ENCODE measurements at regions not wholly inside any gene's neighbourhood (a gene's known extent, or its start where the extent isn't known, plus 50 kb on each side); places are given as distances from the start of the nearest gene placed in this dataset.

DNA sequence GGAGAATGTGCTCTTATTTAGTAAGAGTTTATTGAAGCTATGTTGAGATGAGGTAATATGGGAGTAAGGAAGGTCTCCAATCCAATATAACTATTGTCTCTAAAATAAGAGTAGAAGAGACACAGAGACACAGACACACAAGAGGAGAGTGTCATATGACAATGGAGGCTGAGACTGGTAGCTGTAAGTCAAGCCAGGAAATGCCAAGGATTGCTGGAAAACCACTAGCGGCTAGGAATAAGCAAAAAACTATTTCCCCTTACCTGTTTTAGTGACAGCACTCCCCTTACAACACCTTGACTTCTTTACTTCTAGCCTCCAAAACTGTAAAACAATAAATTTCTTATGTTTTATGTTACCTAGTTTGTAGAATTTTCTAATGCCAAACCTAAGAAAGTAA, 1652.8 kb downstream of the LRRC4C start:
- TF ChIP-seq, protein P1, sequence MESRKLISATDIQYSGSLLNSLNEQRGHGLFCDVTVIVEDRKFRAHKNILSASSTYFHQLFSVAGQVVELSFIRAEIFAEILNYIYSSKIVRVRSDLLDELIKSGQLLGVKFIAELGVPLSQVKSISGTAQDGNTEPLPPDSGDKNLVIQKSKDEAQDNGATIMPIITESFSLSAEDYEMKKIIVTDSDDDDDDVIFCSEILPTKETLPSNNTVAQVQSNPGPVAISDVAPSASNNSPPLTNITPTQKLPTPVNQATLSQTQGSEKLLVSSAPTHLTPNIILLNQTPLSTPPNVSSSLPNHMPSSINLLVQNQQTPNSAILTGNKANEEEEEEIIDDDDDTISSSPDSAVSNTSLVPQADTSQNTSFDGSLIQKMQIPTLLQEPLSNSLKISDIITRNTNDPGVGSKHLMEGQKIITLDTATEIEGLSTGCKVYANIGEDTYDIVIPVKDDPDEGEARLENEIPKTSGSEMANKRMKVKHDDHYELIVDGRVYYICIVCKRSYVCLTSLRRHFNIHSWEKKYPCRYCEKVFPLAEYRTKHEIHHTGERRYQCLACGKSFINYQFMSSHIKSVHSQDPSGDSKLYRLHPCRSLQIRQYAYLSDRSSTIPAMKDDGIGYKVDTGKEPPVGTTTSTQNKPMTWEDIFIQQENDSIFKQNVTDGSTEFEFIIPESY (IDR thresholded peaks at IDR 0.05; ENCODE audit: borderline replicate concordance, low read depth) = no peak
- TF ChIP-seq, protein P2, sequence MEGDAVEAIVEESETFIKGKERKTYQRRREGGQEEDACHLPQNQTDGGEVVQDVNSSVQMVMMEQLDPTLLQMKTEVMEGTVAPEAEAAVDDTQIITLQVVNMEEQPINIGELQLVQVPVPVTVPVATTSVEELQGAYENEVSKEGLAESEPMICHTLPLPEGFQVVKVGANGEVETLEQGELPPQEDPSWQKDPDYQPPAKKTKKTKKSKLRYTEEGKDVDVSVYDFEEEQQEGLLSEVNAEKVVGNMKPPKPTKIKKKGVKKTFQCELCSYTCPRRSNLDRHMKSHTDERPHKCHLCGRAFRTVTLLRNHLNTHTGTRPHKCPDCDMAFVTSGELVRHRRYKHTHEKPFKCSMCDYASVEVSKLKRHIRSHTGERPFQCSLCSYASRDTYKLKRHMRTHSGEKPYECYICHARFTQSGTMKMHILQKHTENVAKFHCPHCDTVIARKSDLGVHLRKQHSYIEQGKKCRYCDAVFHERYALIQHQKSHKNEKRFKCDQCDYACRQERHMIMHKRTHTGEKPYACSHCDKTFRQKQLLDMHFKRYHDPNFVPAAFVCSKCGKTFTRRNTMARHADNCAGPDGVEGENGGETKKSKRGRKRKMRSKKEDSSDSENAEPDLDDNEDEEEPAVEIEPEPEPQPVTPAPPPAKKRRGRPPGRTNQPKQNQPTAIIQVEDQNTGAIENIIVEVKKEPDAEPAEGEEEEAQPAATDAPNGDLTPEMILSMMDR (IDR thresholded peaks at IDR 0.05) = no peak
- TF ChIP-seq, protein P3, sequence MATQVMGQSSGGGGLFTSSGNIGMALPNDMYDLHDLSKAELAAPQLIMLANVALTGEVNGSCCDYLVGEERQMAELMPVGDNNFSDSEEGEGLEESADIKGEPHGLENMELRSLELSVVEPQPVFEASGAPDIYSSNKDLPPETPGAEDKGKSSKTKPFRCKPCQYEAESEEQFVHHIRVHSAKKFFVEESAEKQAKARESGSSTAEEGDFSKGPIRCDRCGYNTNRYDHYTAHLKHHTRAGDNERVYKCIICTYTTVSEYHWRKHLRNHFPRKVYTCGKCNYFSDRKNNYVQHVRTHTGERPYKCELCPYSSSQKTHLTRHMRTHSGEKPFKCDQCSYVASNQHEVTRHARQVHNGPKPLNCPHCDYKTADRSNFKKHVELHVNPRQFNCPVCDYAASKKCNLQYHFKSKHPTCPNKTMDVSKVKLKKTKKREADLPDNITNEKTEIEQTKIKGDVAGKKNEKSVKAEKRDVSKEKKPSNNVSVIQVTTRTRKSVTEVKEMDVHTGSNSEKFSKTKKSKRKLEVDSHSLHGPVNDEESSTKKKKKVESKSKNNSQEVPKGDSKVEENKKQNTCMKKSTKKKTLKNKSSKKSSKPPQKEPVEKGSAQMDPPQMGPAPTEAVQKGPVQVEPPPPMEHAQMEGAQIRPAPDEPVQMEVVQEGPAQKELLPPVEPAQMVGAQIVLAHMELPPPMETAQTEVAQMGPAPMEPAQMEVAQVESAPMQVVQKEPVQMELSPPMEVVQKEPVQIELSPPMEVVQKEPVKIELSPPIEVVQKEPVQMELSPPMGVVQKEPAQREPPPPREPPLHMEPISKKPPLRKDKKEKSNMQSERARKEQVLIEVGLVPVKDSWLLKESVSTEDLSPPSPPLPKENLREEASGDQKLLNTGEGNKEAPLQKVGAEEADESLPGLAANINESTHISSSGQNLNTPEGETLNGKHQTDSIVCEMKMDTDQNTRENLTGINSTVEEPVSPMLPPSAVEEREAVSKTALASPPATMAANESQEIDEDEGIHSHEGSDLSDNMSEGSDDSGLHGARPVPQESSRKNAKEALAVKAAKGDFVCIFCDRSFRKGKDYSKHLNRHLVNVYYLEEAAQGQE (IDR thresholded peaks at IDR 0.05; ENCODE audit: low read depth, low read length) = no peak
- no peak for TF ChIP-seq MXI1 (IDR thresholded peaks at IDR 0.05; ENCODE audit: low read depth, low read length)
- no peak for TF ChIP-seq FOXM1 (IDR thresholded peaks at IDR 0.05; ENCODE audit: low read depth)

Data from SK-N-SH (cell line).